Endothelial cell of umbilical vein (primary cell): ENCODE measurements at regions not wholly inside any gene's neighbourhood (a gene's known extent, or its start where the extent isn't known, plus 50 kb on each side); places are given as distances from the start of the nearest gene placed in this dataset.

Experiments
- BruUV-seq: library from RNA; stranded (reverse); fragments of 400-500 nt; replicated peaks from 2 replicates; lab custom pipeline; 2021; lab: Mats Ljungman, UMichigan
- CTCF ChIA-PET: fragments of 300-600, 350-600 bp; sonication (Branson Sonifier 250); formaldehyde crosslinking; loops from one replicate; lab custom pipeline; 2021; ENCODE audit warnings: antibody characterized with exemption, inconsistent platforms; lab: Charles Lee
- POLR2A ChIA-PET: fragments of 300-600, 350-600 bp; sonication (Branson Sonifier 250); formaldehyde crosslinking; loops from one replicate; lab custom pipeline; 2021; ENCODE audit warnings: antibody characterized with exemption, inconsistent platforms; lab: Charles Lee
- DNase-seq: peaks from one replicate; pipeline ENCODE4 v3.0.0-alpha.2; 2011; ENCODE audit warnings: low read depth, low spot score
- FAIRE-seq: peaks from 2 replicates; lab custom pipeline; 2011; peaks lifted over from hg19 to GRCh38; lab: Jason Lieb, UNC
- H2AFZ ChIP-seq: 2 replicates; pipeline ENCODE4 v1.6.0; 2012; ENCODE audit warnings: low read depth, low read length, control low read depth, inconsistent platforms
- H3K27ac ChIP-seq: 2 replicates; pipeline ENCODE4 v1.5.1; 2011; ENCODE audit warnings: low read depth, mild to moderate bottlenecking, control low read depth, low read length, moderate library complexity; ENCODE audit not compliant: insufficient read depth
- H3K27me3 ChIP-seq, 2 experiments: 2 replicates each; pipeline versions ENCODE4 v1.6.0 to v1.6.1; 2011; ENCODE audit warnings: low read length in 2 of 2, mixed read lengths in 1 of 2; ENCODE audit not compliant: control insufficient read depth in 2 of 2, insufficient read depth in 2 of 2
- H3K36me3 ChIP-seq, 2 experiments: 2 replicates in 1 of 2; 3 replicates in 1 of 2; pipeline ENCODE4 v1.5.1; 2011; ENCODE audit warnings: low read length in 2 of 2, mild to moderate bottlenecking in 1 of 2, moderate library complexity in 1 of 2; ENCODE audit not compliant: control insufficient read depth in 2 of 2, insufficient read depth in 2 of 2; ENCODE audit errors: extremely low read depth in 1 of 2
- H3K4me1 ChIP-seq: 3 replicates; pipeline ENCODE4 v1.5.1; 2011; ENCODE audit warnings: mild to moderate bottlenecking, low read length; ENCODE audit not compliant: control insufficient read depth, insufficient read depth; ENCODE audit errors: extremely low read depth
- H3K4me2 ChIP-seq: 2 replicates; pipeline ENCODE4 v1.6.1; 2011; ENCODE audit warnings: low read length, control low read depth, mixed read lengths; ENCODE audit not compliant: insufficient read depth
- H3K4me3 ChIP-seq, 3 experiments: fragments of 200-600 bp in 1 of 3; sonication (generic), shearing (Covaris generic) in 1 of 3; replicated peaks in 1 of 3; 2 replicates each; pipeline ENCODE4 v1.5.1; 2011 to 2016; ENCODE audit warnings: control low read depth in 3 of 3, low read length in 3 of 3, mild to moderate bottlenecking in 2 of 3, inconsistent platforms in 1 of 3, low read depth in 1 of 3, moderate library complexity in 1 of 3; ENCODE audit not compliant: insufficient read depth in 1 of 3
- H3K79me2 ChIP-seq: 2 replicates; pipeline ENCODE4 v1.6.0; 2012; ENCODE audit warnings: low read length, inconsistent platforms; ENCODE audit not compliant: control insufficient read depth, insufficient read depth
- H3K9ac ChIP-seq: replicated peaks from 2 replicates; pipeline ENCODE3; 2011; ENCODE audit warnings: low read length, control low read depth; ENCODE audit not compliant: insufficient read depth; ENCODE audit errors: extremely low read depth
- H3K9me1 ChIP-seq: replicated peaks from 3 replicates; pipeline ENCODE4 v1.6.0; 2011; ENCODE audit warnings: mild to moderate bottlenecking, low read length; ENCODE audit not compliant: control insufficient read depth, insufficient read depth; ENCODE audit errors: extremely low read depth
- H3K9me3 ChIP-seq: replicated peaks from 2 replicates; pipeline ENCODE4 v1.5.1; 2012; ENCODE audit warnings: low read length, inconsistent platforms; ENCODE audit not compliant: control insufficient read depth, insufficient read depth
- H4K20me1 ChIP-seq: replicated peaks from 2 replicates; pipeline ENCODE3; 2011; ENCODE audit warnings: mild to moderate bottlenecking, low read length; ENCODE audit not compliant: control insufficient read depth, insufficient read depth; ENCODE audit errors: extremely low read depth
- EZH2 ChIP-seq: IDR thresholded peaks from 2 replicates; pipeline ENCODE4 v1.6.1; 2012; ENCODE audit warnings: borderline replicate concordance, low read depth, mild to moderate bottlenecking, moderate library complexity, low read length, inconsistent platforms; ENCODE audit not compliant: severe bottlenecking
- FOS ChIP-seq: IDR thresholded peaks from 2 replicates; pipeline ENCODE4 v1.6.1; 2011; ENCODE audit warnings: mild to moderate bottlenecking, low read length, moderate library complexity, borderline replicate concordance; ENCODE audit not compliant: insufficient read depth
- GATA2 ChIP-seq: IDR thresholded peaks from 2 replicates; pipeline ENCODE4 v1.7.0; 2011; ENCODE audit warnings: low read depth, mild to moderate bottlenecking, moderate library complexity, mixed read lengths, low read length; ENCODE audit not compliant: insufficient read length, insufficient read depth
- JUN ChIP-seq: IDR thresholded peaks from 2 replicates; pipeline ENCODE4 v1.6.1; 2011; ENCODE audit warnings: borderline replicate concordance, low read depth; ENCODE audit not compliant: insufficient read length, insufficient read depth
- MYC ChIP-seq: IDR thresholded peaks from one replicate; pipeline ENCODE4 v1.6.1; 2011; ENCODE audit warnings: mild to moderate bottlenecking, low read depth, low read length
- POLR2A ChIP-seq: IDR thresholded peaks from 2 replicates; pipeline ENCODE4 v1.6.1; 2012; ENCODE audit warnings: low read depth, mild to moderate bottlenecking, control low read depth, low read length
- POLR2AphosphoS5 ChIP-seq: IDR thresholded peaks from 2 replicates; pipeline ENCODE4 v1.6.1; 2012; ENCODE audit warnings: low read depth, mild to moderate bottlenecking, control low read depth, low read length, moderate library complexity; ENCODE audit not compliant: insufficient read depth
- dilution Hi-C: fragments of 300-500 bp; cut with MboI; formaldehyde crosslinking; loops from one replicate; pipeline ENCODE4 v1.15.0; 2019; ENCODE audit warnings: low sequenced_read_pairs; ENCODE audit not compliant: extremely low pct_ligation_motif_present
- intact Hi-C: fragments of 100-400 bp; cut with micrococcal nuclease; formaldehyde crosslinking; loops from one replicate; pipeline ENCODE4 v1.10.0; 2022
- TF ChIP-seq, protein P1 (sequence below): IDR thresholded peaks from 2 replicates; pipeline ENCODE4 v1.6.1; 2011; ENCODE audit not compliant: insufficient read depth, insufficient read length
- TF ChIP-seq, protein P2 (sequence below), 2 donors: IDR thresholded peaks; 1 replicate in 1 of 2; 2 replicates in 1 of 2; pipeline ENCODE4 v1.5.1; 2011; ENCODE audit warnings: low read length in 2 of 2, mild to moderate bottlenecking in 2 of 2, moderate library complexity in 2 of 2, control low read depth in 1 of 2, inconsistent platforms in 1 of 2, low read depth in 1 of 2; ENCODE audit not compliant: insufficient read depth in 1 of 2; ENCODE audit errors: extremely low read depth in 1 of 2

DNA sequence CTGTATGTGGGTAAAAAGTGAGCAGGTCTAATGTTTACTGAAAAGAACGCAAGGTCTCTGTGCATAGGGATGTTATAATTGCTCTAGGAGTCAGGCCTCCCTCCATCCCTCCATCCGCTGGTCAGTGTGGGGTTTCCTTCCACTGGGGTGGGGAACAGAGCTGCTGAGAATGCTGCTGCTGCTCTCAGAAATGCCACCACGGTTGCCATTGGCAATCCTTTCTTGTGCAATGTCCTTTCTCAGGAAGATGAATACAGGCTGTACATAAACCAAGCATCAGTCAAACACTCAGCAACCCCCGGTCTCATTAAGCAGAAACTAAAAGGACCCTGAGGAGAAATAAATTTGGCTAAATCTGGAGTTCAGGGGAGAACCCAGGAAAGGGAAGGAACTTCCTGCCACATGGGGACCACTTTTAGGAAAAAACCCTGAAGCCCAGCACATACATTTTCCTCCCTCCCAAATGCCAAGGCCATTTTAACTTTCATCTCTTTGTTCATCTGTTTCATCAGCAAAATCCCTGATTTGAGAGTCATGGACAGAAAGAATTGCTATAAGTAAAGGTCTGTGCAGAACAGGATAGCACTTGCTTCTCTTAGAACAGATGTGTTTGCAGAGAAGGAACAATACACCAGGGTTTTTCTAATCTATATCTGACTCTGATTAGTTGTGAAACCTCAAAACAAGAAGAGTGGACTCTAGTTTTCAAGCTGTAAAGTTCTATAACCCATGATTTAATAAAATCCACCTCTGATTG is 70.4 kb upstream of the SLC1A3 start:
- dilution Hi-C loops: no loop called here
- intact Hi-C loops: no loop called here
- Histone ChIP-seq H4K20me1 (no peaks in the 10 kb centered on the region), H2AFZ (no peak overlapping the region), H3K79me2 (no peaks in the 10 kb centered on the region), H3K9me3 (no peaks in the 10 kb centered on the region), H3K4me2 (no peak overlapping the region), H3K36me3 (no peaks in the 10 kb centered on the region), H3K27ac (no peak overlapping the region), H3K4me3 (no peak overlapping the region), H3K9me1 (no peaks in the 10 kb centered on the region), H3K27me3 (peaks cover 0 to 1% of the 10 kb centered on the region in 2 experiments), H3K4me1 (no peaks in the 10 kb centered on the region), H3K9ac (no peak overlapping the region)
- FAIRE-seq: no peak
- POLR2A ChIA-PET: no interaction called here
- CTCF ChIA-PET: no interaction called here
- no TSS peak for BruUV-seq
- TF ChIP-seq POLR2AphosphoS5: no peak
- TF ChIP-seq FOS: no peak
- TF ChIP-seq, protein P1, sequence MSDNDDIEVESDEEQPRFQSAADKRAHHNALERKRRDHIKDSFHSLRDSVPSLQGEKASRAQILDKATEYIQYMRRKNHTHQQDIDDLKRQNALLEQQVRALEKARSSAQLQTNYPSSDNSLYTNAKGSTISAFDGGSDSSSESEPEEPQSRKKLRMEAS: no peak
- TF ChIP-seq POLR2A: no peak
- no peak for TF ChIP-seq GATA2
- no peak for DNase-seq

DNA sequence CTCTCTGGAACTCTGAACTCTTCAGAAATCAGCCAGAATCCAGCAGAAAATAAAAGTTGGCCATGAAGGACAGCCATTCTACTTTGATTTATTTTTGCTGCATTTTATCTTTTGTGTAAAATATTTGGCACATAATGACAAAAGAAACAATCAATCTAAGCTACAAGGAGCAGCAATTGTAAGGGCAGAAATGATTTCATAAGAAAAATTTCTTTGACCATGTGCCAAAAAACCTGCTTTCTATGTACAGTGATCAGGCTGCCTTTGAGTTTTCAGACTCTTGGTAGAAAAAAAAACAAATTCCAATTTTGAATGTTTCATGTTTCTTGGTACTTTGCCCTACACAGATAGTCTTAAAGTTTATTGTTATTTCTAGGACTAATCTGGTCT is 69.8 kb upstream of the SLC1A3 start:
- CTCF ChIA-PET: interaction anchor here (1.6 kb wide), 1 partner anchor 12 kb away, joined by 4 read pairs; no protein-coding TSS in a partner anchor

More for the DNA sequence above, 69.8 kb upstream of the SLC1A3 start:
- no peaks in the 10 kb centered on the region for H3K79me2 ChIP-seq
- no peak for FAIRE-seq
- TF ChIP-seq JUN: no peak
- TF ChIP-seq, protein P1: no peak
- TF ChIP-seq GATA2: no peak
- no peak for TF ChIP-seq FOS
- TF ChIP-seq, protein P2, sequence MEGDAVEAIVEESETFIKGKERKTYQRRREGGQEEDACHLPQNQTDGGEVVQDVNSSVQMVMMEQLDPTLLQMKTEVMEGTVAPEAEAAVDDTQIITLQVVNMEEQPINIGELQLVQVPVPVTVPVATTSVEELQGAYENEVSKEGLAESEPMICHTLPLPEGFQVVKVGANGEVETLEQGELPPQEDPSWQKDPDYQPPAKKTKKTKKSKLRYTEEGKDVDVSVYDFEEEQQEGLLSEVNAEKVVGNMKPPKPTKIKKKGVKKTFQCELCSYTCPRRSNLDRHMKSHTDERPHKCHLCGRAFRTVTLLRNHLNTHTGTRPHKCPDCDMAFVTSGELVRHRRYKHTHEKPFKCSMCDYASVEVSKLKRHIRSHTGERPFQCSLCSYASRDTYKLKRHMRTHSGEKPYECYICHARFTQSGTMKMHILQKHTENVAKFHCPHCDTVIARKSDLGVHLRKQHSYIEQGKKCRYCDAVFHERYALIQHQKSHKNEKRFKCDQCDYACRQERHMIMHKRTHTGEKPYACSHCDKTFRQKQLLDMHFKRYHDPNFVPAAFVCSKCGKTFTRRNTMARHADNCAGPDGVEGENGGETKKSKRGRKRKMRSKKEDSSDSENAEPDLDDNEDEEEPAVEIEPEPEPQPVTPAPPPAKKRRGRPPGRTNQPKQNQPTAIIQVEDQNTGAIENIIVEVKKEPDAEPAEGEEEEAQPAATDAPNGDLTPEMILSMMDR (IDR thresholded peaks at IDR 0.05; ENCODE audit: extremely low read depth in 1 of 2, insufficient read depth in 1 of 2, low read depth in 1 of 2, low read length in 2 of 2): no peak
- no peak for TF ChIP-seq POLR2AphosphoS5
- TF ChIP-seq EZH2: no peak
- TF ChIP-seq POLR2A: no peak
- no peak for TF ChIP-seq MYC
- no peak overlapping the region for H3K27ac ChIP-seq
- H3K27me3 ChIP-seq: peaks cover 0 to 1% of the 10 kb centered on the region in 2 experiments
- no peak overlapping the region for H2AFZ ChIP-seq
- dilution Hi-C loops (no loop called here), intact Hi-C loops (no loop called here)
- BruUV-seq: no TSS peak
- H3K9me1 ChIP-seq: no peaks in the 10 kb centered on the region
- H3K9ac ChIP-seq: no peak overlapping the region
- DNase-seq: no peak
- no peak overlapping the region for H3K4me2 ChIP-seq
- no peaks in the 10 kb centered on the region for H4K20me1 ChIP-seq
- no peaks in the 10 kb centered on the region for H3K4me1 ChIP-seq
- no peaks in the 10 kb centered on the region for H3K9me3 ChIP-seq
- H3K4me3 ChIP-seq: no peak overlapping the region
- POLR2A ChIA-PET: no interaction called here
- H3K36me3 ChIP-seq: no peaks in the 10 kb centered on the region
